HG03280 (cell line): ENCODE measurements at regions not wholly inside any gene's neighbourhood (a gene's known extent, or its start where the extent isn't known, plus 50 kb on each side); places are given as distances from the start of the nearest gene placed in this dataset.

Source experiments
- ATAC-seq: cut with Tn5 transposase; IDR thresholded peaks from one replicate; pipeline ENCODE4 v1.9.1; 2021; ENCODE audit warnings: mild to moderate bottlenecking, moderate library complexity; ENCODE audit not compliant: unreplicated experiment

- ATAC-seq, result no peak
Observed at GRCh38 chr11:119493712-119494111, 70.7 kb upstream of the THY1 start.

- no peak for ATAC-seq
Observed at GRCh38 chr11:119491753-119492510, 69.0 kb upstream of the THY1 start.

- ATAC-seq, result no peak
Observed at GRCh38 chr11:119490253-119491006, 67.5 kb upstream of the THY1 start.

- no peak for ATAC-seq
Observed at GRCh38 chr11:119489087-119489486, 66.1 kb upstream of the THY1 start.

- no peak for ATAC-seq
Observed at GRCh38 chr11:119488256-119488995, 65.5 kb upstream of the THY1 start.

GRCh38 chr11:119486691-119487259, 63.8 kb upstream of the THY1 start:
- no peak for ATAC-seq

GRCh38 chr11:119486016-119486415, 63.0 kb upstream of the THY1 start:
- ATAC-seq, result no peak

- ATAC-seq, result no peak
Observed at GRCh38 chr11:119484741-119485605, 62.0 kb upstream of the THY1 start.

- ATAC-seq, result no peak
Observed at GRCh38 chr11:119483881-119484371, 61.0 kb upstream of the THY1 start.

- ATAC-seq, result no peak
Observed at GRCh38 chr11:119483341-119483880, 60.4 kb upstream of the THY1 start.

- no peak for ATAC-seq
Observed at GRCh38 chr11:119482521-119483011, 59.6 kb upstream of the THY1 start.

GRCh38 chr11:119481667-119482400, 58.9 kb upstream of the THY1 start:
- no peak for ATAC-seq

- no peak for ATAC-seq
Observed at GRCh38 chr11:119481021-119481666, 58.2 kb upstream of the THY1 start.

- no peak for ATAC-seq
Observed at GRCh38 chr11:119480380-119481020, 57.5 kb upstream of the THY1 start.

GRCh38 chr11:119479685-119480275, 56.8 kb upstream of the THY1 start:
- ATAC-seq, result no peak

- ATAC-seq, result no peak
Observed at GRCh38 chr11:119478711-119479285, 55.8 kb upstream of the THY1 start.

GRCh38 chr11:119476666-119477331, 53.8 kb upstream of the THY1 start:
- no peak for ATAC-seq
